ENCODE measurements at regions not wholly inside any gene's neighbourhood (a gene's known extent, or its start where the extent isn't known, plus 50 kb on each side); places are given as distances from the start of the nearest gene placed in this dataset.

GRCh38 chr14:82390586-82390985 is 856.9 kb upstream of the SEL1L start:
- DNase-seq: no peak

GRCh38 chr14:82394916-82395315 is 861.3 kb upstream of the SEL1L start:
- no peak for DNase-seq

- DNase-seq: no peak
Measured at GRCh38 chr14:82398256-82398655, 864.6 kb upstream of the SEL1L start.

GRCh38 chr14:82403987-82404386 is 870.3 kb upstream of the SEL1L start:
- no peak for DNase-seq

GRCh38 chr14:82410064-82410463 is 876.4 kb upstream of the SEL1L start:
- no peak for DNase-seq

- DNase-seq: no peak
Measured at GRCh38 chr14:82411298-82411697, 877.6 kb upstream of the SEL1L start.

- DNase-seq: no peak
Measured at GRCh38 chr14:82412545-82412944, 878.9 kb upstream of the SEL1L start.

- no peak for DNase-seq
Measured at GRCh38 chr14:82414853-82415539, 881.3 kb upstream of the SEL1L start.

- no peak for DNase-seq
Measured at GRCh38 chr14:82419933-82420332, 886.3 kb upstream of the SEL1L start.

GRCh38 chr14:82420871-82421270 is 887.2 kb upstream of the SEL1L start:
- DNase-seq: no peak

GRCh38 chr14:82421286-82421685 is 887.6 kb upstream of the SEL1L start:
- no peak for DNase-seq

- no peak for DNase-seq
Measured at GRCh38 chr14:82422230-82422629, 888.6 kb upstream of the SEL1L start.

GRCh38 chr14:82425261-82425660 is 891.6 kb upstream of the SEL1L start:
- no peak for DNase-seq

GRCh38 chr14:82431031-82431430 is 897.4 kb upstream of the SEL1L start:
- DNase-seq: no peak

- no peak for DNase-seq
Measured at GRCh38 chr14:82432301-82433105, 898.9 kb upstream of the SEL1L start.

- no peak for DNase-seq
Measured at GRCh38 chr14:82438436-82438835, 904.8 kb upstream of the SEL1L start.

- DNase-seq: no peak
Measured at GRCh38 chr14:82441270-82441669, 907.6 kb upstream of the SEL1L start.

GRCh38 chr14:82445810-82446570 is 912.3 kb upstream of the SEL1L start:
- DNase-seq: no peak

GRCh38 chr14:82447586-82447985 is 913.9 kb upstream of the SEL1L start:
- DNase-seq: no peak

GRCh38 chr14:82449926-82450468 is 916.3 kb upstream of the SEL1L start:
- DNase-seq: no peak

- no peak for DNase-seq
Measured at GRCh38 chr14:82451675-82452074, 918.0 kb upstream of the SEL1L start.

GRCh38 chr14:82482345-82482744 is 948.7 kb upstream of the SEL1L start:
- no peak for DNase-seq

GRCh38 chr14:82488473-82488872 is 954.8 kb upstream of the SEL1L start:
- DNase-seq: no peak
